Stimulated activated CD8-positive, alpha-beta memory T cell treated with anti-CD3 and anti-CD28 coated beads, Interleukin-2, amount 100 ng/mL, for 48 hours (primary cell): ENCODE measurements at regions not wholly inside any gene's neighbourhood (a gene's known extent, or its start where the extent isn't known, plus 50 kb on each side); places are given as distances from the start of the nearest gene placed in this dataset.

ENCODE experiments used
- DNase-seq, 2 donors: peaks; one replicate each; pipeline ENCODE4 v3.0.0-alpha.2; 2020; ENCODE audit warnings: low read depth in 2 of 2

GRCh38 chr10:130461631-130462030, 325.4 kb downstream of the GLRX3 start:
- no peak for DNase-seq

- DNase-seq, result no peak
Observed at GRCh38 chr10:130463104-130463875, 327.1 kb downstream of the GLRX3 start.

GRCh38 chr10:130463876-130464364, 327.7 kb downstream of the GLRX3 start:
- DNase-seq, result no peak

GRCh38 chr10:130464426-130464825, 328.2 kb downstream of the GLRX3 start:
- no peak for DNase-seq

GRCh38 chr10:130466271-130466997, 330.2 kb downstream of the GLRX3 start:
- no peak for DNase-seq

GRCh38 chr10:130470286-130470685, 334.1 kb downstream of the GLRX3 start:
- DNase-seq, result no peak

- DNase-seq, result no peak
Observed at GRCh38 chr10:130470973-130471372, 334.8 kb downstream of the GLRX3 start.

- no peak for DNase-seq
Observed at GRCh38 chr10:130471486-130471885, 335.3 kb downstream of the GLRX3 start.

GRCh38 chr10:130472236-130472635, 336.0 kb downstream of the GLRX3 start:
- no peak for DNase-seq

- no peak for DNase-seq
Observed at GRCh38 chr10:130474591-130474990, 338.4 kb downstream of the GLRX3 start.

GRCh38 chr10:130477360-130477759, 341.2 kb downstream of the GLRX3 start:
- no peak for DNase-seq

- no peak for DNase-seq
Observed at GRCh38 chr10:130479146-130479545, 343.0 kb downstream of the GLRX3 start.

GRCh38 chr10:130479926-130480325, 343.7 kb downstream of the GLRX3 start:
- no peak for DNase-seq

- DNase-seq, result no peak
Observed at GRCh38 chr10:130480491-130480890, 344.3 kb downstream of the GLRX3 start.

GRCh38 chr10:130481076-130481930, 345.1 kb downstream of the GLRX3 start:
- no peak for DNase-seq

- DNase-seq, result no peak
Observed at GRCh38 chr10:130481936-130482335, 345.7 kb downstream of the GLRX3 start.

- no peak for DNase-seq
Observed at GRCh38 chr10:130483691-130484467, 347.7 kb downstream of the GLRX3 start.

- no peak for DNase-seq
Observed at GRCh38 chr10:130484468-130485180, 348.4 kb downstream of the GLRX3 start.

- no peak for DNase-seq
Observed at GRCh38 chr10:130485236-130485957, 349.2 kb downstream of the GLRX3 start.
